HepG2 (cell line): ENCODE measurements at regions not wholly inside any gene's neighbourhood (a gene's known extent, or its start where the extent isn't known, plus 50 kb on each side); places are given as distances from the start of the nearest gene placed in this dataset.

ENCODE experiments used
- ATAC-seq: fragments of 200-7000 bp; cut with Tn5 transposase; 3 replicates; pipeline ENCODE4 v1.9.1; 2020; ENCODE audit warnings: mild to moderate bottlenecking, moderate library complexity
- BruUV-seq: library from RNA; stranded (reverse); fragments of 400-500 nt; replicated peaks from 2 replicates; lab custom pipeline; 2021; lab: Mats Ljungman, UMichigan
- CTCF ChIA-PET: fragments of 300-600 bp; formaldehyde crosslinking; extraction: SDS; loops from one replicate; lab custom pipeline; 2021; ENCODE audit warnings: low total read pairs, inconsistent platforms, low intra/inter-chr PET ratio; lab: Yijun Ruan, JAX
- POLR2A ChIA-PET: fragments of 350-600 bp; sonication (Branson Sonifier 250); formaldehyde crosslinking; loops from one replicate; lab custom pipeline; 2020; ENCODE audit warnings: antibody characterized with exemption, inconsistent platforms; lab: Yijun Ruan, JAX
- DNase-seq: peaks from one replicate; pipeline ENCODE4 v3.0.0-alpha.2; 2015; ENCODE audit warnings: low spot score
- FAIRE-seq: peaks from 3 replicates; lab custom pipeline; 2011; peaks lifted over from hg19 to GRCh38; lab: Jason Lieb, UNC
- H2AFZ ChIP-seq: one replicate; pipeline ENCODE4 v1.6.1; 2011; ENCODE audit warnings: low read length, inconsistent platforms
- H3K27ac ChIP-seq: fragments of 300-600 bp; 3 replicates; pipeline ENCODE4 v1.8.0; 2011; ENCODE audit warnings: mixed run types, mild to moderate bottlenecking, mixed read lengths, low read length, inconsistent platforms; ENCODE audit not compliant: insufficient read depth; ENCODE audit errors: extremely low read length
- H3K27me3 ChIP-seq, 2 experiments: fragments of 200-600 bp in 1 of 2; 2 replicates in 1 of 2; 3 replicates in 1 of 2; pipeline versions ENCODE4 v1.6.0 to v1.8.0; 2011; ENCODE audit warnings: low read length in 2 of 2, mild to moderate bottlenecking in 2 of 2, moderate library complexity in 2 of 2, inconsistent platforms in 1 of 2; ENCODE audit not compliant: insufficient read depth in 2 of 2, control insufficient read depth in 1 of 2
- H3K36me3 ChIP-seq, 2 experiments: fragments of 200-600 bp in 1 of 2; replicated peaks in 1 of 2; 2 replicates in 1 of 2; 3 replicates in 1 of 2; pipeline versions ENCODE4 v1.5.1 to v1.8.0; 2011; ENCODE audit warnings: low read length in 2 of 2, inconsistent platforms in 1 of 2; ENCODE audit not compliant: insufficient read depth in 2 of 2, control insufficient read depth in 1 of 2
- H3K4me1 ChIP-seq: 2 replicates; pipeline ENCODE4 v1.5.1; 2012; ENCODE audit warnings: low read length, inconsistent platforms; ENCODE audit not compliant: insufficient read depth
- H3K4me2 ChIP-seq: 2 replicates; pipeline ENCODE4 v1.6.0; 2011; ENCODE audit warnings: low read depth, low read length, inconsistent platforms
- H3K4me3 ChIP-seq, 3 experiments: fragments of 200-600 bp in 1 of 3; sonication (generic), shearing (Covaris generic) in 1 of 3; replicated peaks in 1 of 3; 2 replicates each; pipeline ENCODE4 v1.5.1; 2011 to 2016; ENCODE audit warnings: low read length in 3 of 3, inconsistent platforms in 2 of 3, low read depth in 2 of 3, mild to moderate bottlenecking in 2 of 3, control low read depth in 1 of 3, mixed read lengths in 1 of 3; ENCODE audit not compliant: insufficient read depth in 1 of 3
- H3K79me2 ChIP-seq: one replicate; pipeline ENCODE4 v1.6.1; 2011; ENCODE audit warnings: low read length, inconsistent platforms; ENCODE audit not compliant: insufficient read depth
- H3K9ac ChIP-seq: 2 replicates; pipeline ENCODE4 v1.6.0; 2011; ENCODE audit warnings: mild to moderate bottlenecking, low read depth, low read length, inconsistent platforms; ENCODE audit not compliant: insufficient read depth
- H3K9me3 ChIP-seq: 2 replicates; pipeline ENCODE4 v1.5.1; 2012; ENCODE audit warnings: mild to moderate bottlenecking, low read length
- H4K20me1 ChIP-seq: 2 replicates; pipeline ENCODE4 v1.6.0; 2011; ENCODE audit warnings: inconsistent platforms, mild to moderate bottlenecking, low read length, moderate library complexity; ENCODE audit not compliant: insufficient read depth
- ARID3A ChIP-seq: IDR thresholded peaks from 2 replicates; pipeline ENCODE4 v1.6.1; 2012; ENCODE audit warnings: low read depth, low read length, improper control_type of control experiment
- ARNT ChIP-seq: fragments of 450-650 bp; IDR thresholded peaks from 2 replicates; pipeline ENCODE4 v1.6.1; 2017
- ISL2 ChIP-seq: sonication (generic); formaldehyde crosslinking; IDR thresholded peaks from 2 replicates; pipeline ENCODE4 v1.5.0; 2020; ENCODE audit warnings: missing genetic modification reagents
- MEF2D ChIP-seq: sonication (generic); formaldehyde crosslinking; IDR thresholded peaks from 2 replicates; pipeline ENCODE4 v1.5.1; 2020; ENCODE audit warnings: mild to moderate bottlenecking, missing genetic modification reagents
- MLXIP ChIP-seq: sonication (generic); formaldehyde crosslinking; IDR thresholded peaks from 2 replicates; pipeline ENCODE4 v1.9.0; 2021; ENCODE audit warnings: missing genetic modification reagents, borderline replicate concordance
- NFYB ChIP-seq: sonication (generic); formaldehyde crosslinking; IDR thresholded peaks from 2 replicates; pipeline ENCODE4 v1.4.0; 2020; ENCODE audit warnings: missing genetic modification reagents
- NRL ChIP-seq: sonication (generic); formaldehyde crosslinking; IDR thresholded peaks from 2 replicates; pipeline ENCODE4 v1.5.0; 2020; ENCODE audit warnings: missing genetic modification reagents, mild to moderate bottlenecking, moderate library complexity, borderline replicate concordance
- PHF21A ChIP-seq: sonication (generic); formaldehyde crosslinking; IDR thresholded peaks from 2 replicates; pipeline ENCODE4 v1.5.0; 2020; ENCODE audit warnings: mild to moderate bottlenecking, missing genetic modification reagents
- SIX4 ChIP-seq: sonication (generic); formaldehyde crosslinking; IDR thresholded peaks from 2 replicates; pipeline ENCODE4 v1.4.0; 2020; ENCODE audit warnings: missing genetic modification reagents
- ZBTB37 ChIP-seq: sonication (generic); formaldehyde crosslinking; IDR thresholded peaks from 2 replicates; pipeline ENCODE4 v1.4.0; 2020; ENCODE audit warnings: mild to moderate bottlenecking, missing genetic modification reagents
- ZIK1 ChIP-seq: sonication (generic); formaldehyde crosslinking; IDR thresholded peaks from 2 replicates; pipeline ENCODE4 v1.5.0; 2020; ENCODE audit warnings: mild to moderate bottlenecking, low read depth, missing genetic modification reagents, borderline replicate concordance
- ZNF136 ChIP-seq: sonication (generic); formaldehyde crosslinking; IDR thresholded peaks from 2 replicates; pipeline ENCODE4 v1.8.1; 2022; ENCODE audit warnings: low read depth, mild to moderate bottlenecking, moderate library complexity, missing genetic modification reagents
- ZNF331 ChIP-seq: sonication (generic); formaldehyde crosslinking; IDR thresholded peaks from 2 replicates; pipeline ENCODE4 v1.4.0; 2020; ENCODE audit warnings: missing genetic modification reagents
- ZNF34 ChIP-seq: sonication (generic); formaldehyde crosslinking; IDR thresholded peaks from 2 replicates; pipeline ENCODE4 v1.4.0; 2020; ENCODE audit warnings: mild to moderate bottlenecking, missing genetic modification reagents, borderline replicate concordance
- ZNF383 ChIP-seq: sonication (generic); formaldehyde crosslinking; IDR thresholded peaks from 2 replicates; pipeline ENCODE4 v1.4.0; 2020; ENCODE audit warnings: missing genetic modification reagents, mild to moderate bottlenecking, borderline replicate concordance
- ZNF569 ChIP-seq: sonication (generic); formaldehyde crosslinking; IDR thresholded peaks from 2 replicates; pipeline ENCODE4 v1.5.0; 2020; ENCODE audit warnings: mild to moderate bottlenecking, missing genetic modification reagents, moderate library complexity, borderline replicate concordance
- ZXDC ChIP-seq: sonication (generic); formaldehyde crosslinking; IDR thresholded peaks from 2 replicates; pipeline ENCODE4 v1.5.0; 2020; ENCODE audit warnings: mild to moderate bottlenecking, missing genetic modification reagents
- WGBS: methylation state at CpG from one replicate; pipeline ENCODE4 v1.1.6; 2017; ENCODE audit warnings: low lambda C conversion rate; 5-methylcytosine and 5-hydroxymethylcytosine counted together
- in situ Hi-C: cut with HindIII; loops from 2 replicates; pipeline ENCODE4 v1.10.0; 2017; ENCODE audit warnings: low pct_unique_long_range_greater_than_20kb; ENCODE audit not compliant: extremely low pct_ligation_motif_present
- intact Hi-C: fragments of 100-400 bp; cut with micrococcal nuclease; formaldehyde crosslinking; loops from one replicate; pipeline ENCODE4 v1.10.0; 2022; ENCODE audit not compliant: unreplicated experiment

GRCh38 chr2:150373374-150373773 is 114.1 kb downstream of the RND3 start:
- POLR2A ChIA-PET: no interaction called here
- FAIRE-seq: no peak

More at GRCh38 chr2:150373374-150373773, 114.1 kb downstream of the RND3 start:
- Histone ChIP-seq H3K4me1 (no peaks in the 10 kb centered on the region), H4K20me1 (no peaks in the 10 kb centered on the region), H2AFZ (no peak overlapping the region), H3K4me3 (no peak overlapping the region), H3K9me3 (peaks cover 91% of the 10 kb centered on the region), H3K27ac (no peak overlapping the region), H3K9ac (no peak overlapping the region), H3K4me2 (no peak overlapping the region), H3K36me3 (no peaks in the 10 kb centered on the region), H3K79me2 (no peaks in the 10 kb centered on the region), H3K27me3 (no peaks in the 10 kb centered on the region)
- 14% methylated on average over 2 of the region's 2 CpGs for WGBS
- CTCF ChIA-PET: no interaction called here
- no TSS peak for BruUV-seq
- DNase-seq (no peak), ATAC-seq (no peak)
- in situ Hi-C loops (no loop called here), intact Hi-C loops (no loop called here)
- TF ChIP-seq NRL (CRISPR knock-in tag) (no peak), ARID3A (no peak), ZXDC (CRISPR knock-in tag) (no peak), NFYB (CRISPR knock-in tag) (no peak), PHF21A (CRISPR knock-in tag) (no peak), SIX4 (CRISPR knock-in tag) (no peak), ZNF383 (CRISPR knock-in tag) (no peak), ZNF331 (CRISPR knock-in tag) (no peak), ARNT (no peak), ZNF569 (no peak), ZNF34 (CRISPR knock-in tag) (no peak), ISL2 (CRISPR knock-in tag) (no peak), ZIK1 (no peak), ZBTB37 (CRISPR knock-in tag) (no peak), ZNF136 (CRISPR knock-in tag) (no peak), MEF2D (CRISPR knock-in tag) (no peak), MLXIP (CRISPR knock-in tag) (no peak)
